GM12874 (cell line): ENCODE measurements at regions not wholly inside any gene's neighbourhood (a gene's known extent, or its start where the extent isn't known, plus 50 kb on each side); places are given as distances from the start of the nearest gene placed in this dataset.

Experiments
- TF ChIP-seq, protein P1 (sequence below): IDR thresholded peaks from 2 replicates; pipeline ENCODE4 v1.5.1; 2011; ENCODE audit warnings: low read depth, mild to moderate bottlenecking, control low read depth, low read length, moderate library complexity; ENCODE audit not compliant: insufficient read depth

DNA sequence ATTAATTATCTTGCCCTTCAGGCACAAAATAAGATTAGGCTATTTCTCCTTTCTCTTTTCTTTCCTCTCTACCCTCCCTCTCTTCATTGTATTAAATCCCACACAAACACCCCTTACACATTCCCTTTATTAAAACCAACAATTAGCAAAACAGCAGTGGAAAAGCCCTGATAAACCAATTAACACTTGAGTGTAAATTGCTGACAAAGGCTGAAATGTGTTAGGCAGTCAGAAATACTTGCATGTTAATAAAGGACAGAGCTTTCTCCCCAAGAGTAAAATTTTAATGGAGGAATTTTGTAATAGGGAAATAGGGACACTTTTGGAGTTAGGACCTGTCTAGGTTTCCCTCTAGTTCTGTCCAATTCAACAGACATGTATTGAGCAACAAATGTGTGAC is 370.9 kb downstream of the MRPS30 start:
- TF ChIP-seq, protein P1, sequence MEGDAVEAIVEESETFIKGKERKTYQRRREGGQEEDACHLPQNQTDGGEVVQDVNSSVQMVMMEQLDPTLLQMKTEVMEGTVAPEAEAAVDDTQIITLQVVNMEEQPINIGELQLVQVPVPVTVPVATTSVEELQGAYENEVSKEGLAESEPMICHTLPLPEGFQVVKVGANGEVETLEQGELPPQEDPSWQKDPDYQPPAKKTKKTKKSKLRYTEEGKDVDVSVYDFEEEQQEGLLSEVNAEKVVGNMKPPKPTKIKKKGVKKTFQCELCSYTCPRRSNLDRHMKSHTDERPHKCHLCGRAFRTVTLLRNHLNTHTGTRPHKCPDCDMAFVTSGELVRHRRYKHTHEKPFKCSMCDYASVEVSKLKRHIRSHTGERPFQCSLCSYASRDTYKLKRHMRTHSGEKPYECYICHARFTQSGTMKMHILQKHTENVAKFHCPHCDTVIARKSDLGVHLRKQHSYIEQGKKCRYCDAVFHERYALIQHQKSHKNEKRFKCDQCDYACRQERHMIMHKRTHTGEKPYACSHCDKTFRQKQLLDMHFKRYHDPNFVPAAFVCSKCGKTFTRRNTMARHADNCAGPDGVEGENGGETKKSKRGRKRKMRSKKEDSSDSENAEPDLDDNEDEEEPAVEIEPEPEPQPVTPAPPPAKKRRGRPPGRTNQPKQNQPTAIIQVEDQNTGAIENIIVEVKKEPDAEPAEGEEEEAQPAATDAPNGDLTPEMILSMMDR: no peak

DNA sequence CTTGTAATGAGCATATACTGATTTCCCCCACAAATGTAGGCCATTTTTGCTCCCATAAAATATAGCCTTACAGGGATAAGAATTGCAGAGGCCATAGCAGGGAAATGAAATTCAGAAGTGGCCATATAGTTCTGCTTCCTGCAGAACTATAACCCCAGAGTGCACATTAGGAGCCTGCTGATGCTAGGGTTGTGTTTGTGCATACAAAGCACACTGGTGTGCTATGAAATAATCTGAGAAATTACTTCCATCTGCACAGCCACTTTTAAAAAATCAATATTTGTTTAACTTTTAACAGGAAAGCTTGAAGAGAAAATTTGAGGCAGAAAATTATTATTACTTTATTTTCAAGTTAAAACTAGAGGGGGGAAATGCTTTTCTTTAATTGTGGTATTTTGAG is 380.3 kb downstream of the MRPS30 start:
- TF ChIP-seq, protein P1: no peak

DNA sequence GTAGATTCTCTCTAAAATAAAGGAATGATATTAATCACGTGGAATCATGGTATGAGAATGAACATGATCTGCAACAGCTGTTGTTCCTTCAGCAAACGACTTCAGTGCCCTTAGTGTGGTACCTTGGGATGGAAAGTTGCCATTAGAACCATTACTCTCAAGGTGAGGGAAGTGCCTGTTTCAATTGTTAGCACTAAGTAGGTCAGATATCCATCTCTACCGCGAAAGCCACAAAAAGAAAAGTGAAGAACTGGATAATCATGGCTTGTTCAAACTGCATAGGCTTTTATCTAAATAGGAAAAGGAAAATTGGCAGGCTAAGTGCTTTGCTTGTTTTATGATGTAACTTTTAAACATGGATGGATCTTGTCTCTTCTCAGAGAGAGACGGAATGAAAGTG is 380.7 kb downstream of the MRPS30 start:
- TF ChIP-seq, protein P1: no peak

DNA sequence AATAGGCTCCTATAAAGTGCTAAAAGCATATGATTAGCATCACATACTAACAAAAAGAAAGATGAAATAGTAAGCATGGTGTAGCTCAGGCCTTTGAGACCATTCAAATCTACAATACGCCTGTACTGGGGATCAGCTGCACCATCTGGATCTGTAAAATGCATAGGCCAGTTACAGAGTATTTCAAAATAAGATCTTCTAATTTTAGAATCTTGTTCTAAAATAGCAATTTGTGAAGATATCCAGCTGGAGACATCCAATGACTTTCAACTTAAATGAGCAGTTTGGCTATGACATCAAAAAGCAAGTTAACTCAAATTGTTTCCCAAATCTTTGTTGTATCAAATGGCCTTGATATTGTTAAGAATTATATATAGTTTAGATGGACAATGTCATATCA is 386.3 kb downstream of the MRPS30 start:
- TF ChIP-seq, protein P1: no peak
